ENCODE measurements at regions not wholly inside any gene's neighbourhood (a gene's known extent, or its start where the extent isn't known, plus 50 kb on each side); places are given as distances from the start of the nearest gene placed in this dataset.

- DNase-seq (ENCODE audit: low spot score) = no peak
Observed at GRCh38 chr5:160511280-160511929, 89.8 kb downstream of the PTTG1 start.

All from HuH-7.5 (cell line).